HL-60 (cell line): ENCODE measurements at regions not wholly inside any gene's neighbourhood (a gene's known extent, or its start where the extent isn't known, plus 50 kb on each side); places are given as distances from the start of the nearest gene placed in this dataset.

Experiments
- DNase-seq, 2 experiments: peaks; one replicate each; pipeline ENCODE4 v3.0.0-alpha.2; 2010 to 2020; ENCODE audit warnings: low read depth in 1 of 2, low spot score in 1 of 2
- H3K27ac ChIP-seq: fragments of 250-450 bp; sonication (Bioruptor Pico); replicated peaks from 2 replicates; pipeline ENCODE4 v1.5.1; 2020; ENCODE audit warnings: mild to moderate bottlenecking, moderate library complexity
- H3K27me3 ChIP-seq: fragments of 250-450 bp; sonication (Bioruptor Pico); 2 replicates; pipeline ENCODE4 v1.5.1; 2021; ENCODE audit warnings: mild to moderate bottlenecking, moderate library complexity; ENCODE audit not compliant: insufficient read depth, poor library complexity, severe bottlenecking
- H3K4me3 ChIP-seq: replicated peaks from 2 replicates; pipeline ENCODE4 v1.5.1; 2011; ENCODE audit warnings: mild to moderate bottlenecking, control low read depth, low read length; ENCODE audit not compliant: insufficient read depth
- GABPA ChIP-seq: IDR thresholded peaks from 2 replicates; pipeline ENCODE4 v1.6.1; 2012; ENCODE audit warnings: low read depth
- POLR2AphosphoS5 ChIP-seq: IDR thresholded peaks from 2 replicates; pipeline ENCODE4 v1.6.1; 2012; ENCODE audit warnings: low read depth
- SPI1 ChIP-seq: IDR thresholded peaks from 2 replicates; pipeline ENCODE4 v1.6.1; 2012; ENCODE audit warnings: low read depth, mild to moderate bottlenecking, borderline replicate concordance
- TF ChIP-seq, protein P1 (sequence below): IDR thresholded peaks from one replicate; pipeline ENCODE4 v1.5.1; 2011; ENCODE audit warnings: low read length, control low read depth, inconsistent platforms; ENCODE audit not compliant: insufficient read depth
- TF ChIP-seq, protein P2 (sequence below): IDR thresholded peaks from 2 replicates; pipeline ENCODE4 v1.6.1; 2012; ENCODE audit warnings: low read depth; ENCODE audit not compliant: insufficient replicate concordance

DNA sequence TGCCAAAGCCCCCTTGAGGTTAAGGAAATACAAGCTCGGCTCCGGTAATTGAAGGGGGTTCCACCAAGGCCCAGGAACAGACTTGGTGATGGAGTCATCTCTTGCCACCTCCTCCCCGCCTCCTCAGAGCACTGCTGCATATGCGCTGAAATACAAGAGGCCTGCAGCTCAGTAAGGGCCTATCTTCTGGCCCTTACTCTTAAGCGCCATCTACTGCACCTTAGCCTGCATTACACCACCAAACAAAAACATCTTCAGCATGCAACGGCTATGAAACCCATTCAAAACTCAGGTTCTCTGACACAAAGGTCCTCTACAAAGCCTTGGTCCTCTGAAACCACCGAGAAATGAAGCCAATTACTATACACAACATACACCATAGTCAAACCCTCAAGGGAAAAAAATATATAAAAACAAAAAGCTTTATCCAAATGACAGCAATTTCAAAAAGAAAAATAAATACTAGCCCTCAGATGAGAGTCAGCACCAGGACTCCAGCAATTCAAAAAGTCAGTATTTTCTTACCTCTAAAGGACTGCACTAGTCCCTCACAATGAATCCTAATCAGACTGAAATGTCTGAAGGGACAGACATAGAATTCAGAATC is 176.8 kb upstream of the TBX20 start:
- TF ChIP-seq, protein P1, sequence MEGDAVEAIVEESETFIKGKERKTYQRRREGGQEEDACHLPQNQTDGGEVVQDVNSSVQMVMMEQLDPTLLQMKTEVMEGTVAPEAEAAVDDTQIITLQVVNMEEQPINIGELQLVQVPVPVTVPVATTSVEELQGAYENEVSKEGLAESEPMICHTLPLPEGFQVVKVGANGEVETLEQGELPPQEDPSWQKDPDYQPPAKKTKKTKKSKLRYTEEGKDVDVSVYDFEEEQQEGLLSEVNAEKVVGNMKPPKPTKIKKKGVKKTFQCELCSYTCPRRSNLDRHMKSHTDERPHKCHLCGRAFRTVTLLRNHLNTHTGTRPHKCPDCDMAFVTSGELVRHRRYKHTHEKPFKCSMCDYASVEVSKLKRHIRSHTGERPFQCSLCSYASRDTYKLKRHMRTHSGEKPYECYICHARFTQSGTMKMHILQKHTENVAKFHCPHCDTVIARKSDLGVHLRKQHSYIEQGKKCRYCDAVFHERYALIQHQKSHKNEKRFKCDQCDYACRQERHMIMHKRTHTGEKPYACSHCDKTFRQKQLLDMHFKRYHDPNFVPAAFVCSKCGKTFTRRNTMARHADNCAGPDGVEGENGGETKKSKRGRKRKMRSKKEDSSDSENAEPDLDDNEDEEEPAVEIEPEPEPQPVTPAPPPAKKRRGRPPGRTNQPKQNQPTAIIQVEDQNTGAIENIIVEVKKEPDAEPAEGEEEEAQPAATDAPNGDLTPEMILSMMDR: peak; percentile 29
- TF ChIP-seq, protein P2, sequence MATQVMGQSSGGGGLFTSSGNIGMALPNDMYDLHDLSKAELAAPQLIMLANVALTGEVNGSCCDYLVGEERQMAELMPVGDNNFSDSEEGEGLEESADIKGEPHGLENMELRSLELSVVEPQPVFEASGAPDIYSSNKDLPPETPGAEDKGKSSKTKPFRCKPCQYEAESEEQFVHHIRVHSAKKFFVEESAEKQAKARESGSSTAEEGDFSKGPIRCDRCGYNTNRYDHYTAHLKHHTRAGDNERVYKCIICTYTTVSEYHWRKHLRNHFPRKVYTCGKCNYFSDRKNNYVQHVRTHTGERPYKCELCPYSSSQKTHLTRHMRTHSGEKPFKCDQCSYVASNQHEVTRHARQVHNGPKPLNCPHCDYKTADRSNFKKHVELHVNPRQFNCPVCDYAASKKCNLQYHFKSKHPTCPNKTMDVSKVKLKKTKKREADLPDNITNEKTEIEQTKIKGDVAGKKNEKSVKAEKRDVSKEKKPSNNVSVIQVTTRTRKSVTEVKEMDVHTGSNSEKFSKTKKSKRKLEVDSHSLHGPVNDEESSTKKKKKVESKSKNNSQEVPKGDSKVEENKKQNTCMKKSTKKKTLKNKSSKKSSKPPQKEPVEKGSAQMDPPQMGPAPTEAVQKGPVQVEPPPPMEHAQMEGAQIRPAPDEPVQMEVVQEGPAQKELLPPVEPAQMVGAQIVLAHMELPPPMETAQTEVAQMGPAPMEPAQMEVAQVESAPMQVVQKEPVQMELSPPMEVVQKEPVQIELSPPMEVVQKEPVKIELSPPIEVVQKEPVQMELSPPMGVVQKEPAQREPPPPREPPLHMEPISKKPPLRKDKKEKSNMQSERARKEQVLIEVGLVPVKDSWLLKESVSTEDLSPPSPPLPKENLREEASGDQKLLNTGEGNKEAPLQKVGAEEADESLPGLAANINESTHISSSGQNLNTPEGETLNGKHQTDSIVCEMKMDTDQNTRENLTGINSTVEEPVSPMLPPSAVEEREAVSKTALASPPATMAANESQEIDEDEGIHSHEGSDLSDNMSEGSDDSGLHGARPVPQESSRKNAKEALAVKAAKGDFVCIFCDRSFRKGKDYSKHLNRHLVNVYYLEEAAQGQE: no peak
- no peaks in the 10 kb centered on the region for H3K27me3 ChIP-seq
- no peak overlapping the region for H3K27ac ChIP-seq
- no peak overlapping the region for H3K4me3 ChIP-seq
- DNase-seq: peak; percentile 3 to 4

DNA sequence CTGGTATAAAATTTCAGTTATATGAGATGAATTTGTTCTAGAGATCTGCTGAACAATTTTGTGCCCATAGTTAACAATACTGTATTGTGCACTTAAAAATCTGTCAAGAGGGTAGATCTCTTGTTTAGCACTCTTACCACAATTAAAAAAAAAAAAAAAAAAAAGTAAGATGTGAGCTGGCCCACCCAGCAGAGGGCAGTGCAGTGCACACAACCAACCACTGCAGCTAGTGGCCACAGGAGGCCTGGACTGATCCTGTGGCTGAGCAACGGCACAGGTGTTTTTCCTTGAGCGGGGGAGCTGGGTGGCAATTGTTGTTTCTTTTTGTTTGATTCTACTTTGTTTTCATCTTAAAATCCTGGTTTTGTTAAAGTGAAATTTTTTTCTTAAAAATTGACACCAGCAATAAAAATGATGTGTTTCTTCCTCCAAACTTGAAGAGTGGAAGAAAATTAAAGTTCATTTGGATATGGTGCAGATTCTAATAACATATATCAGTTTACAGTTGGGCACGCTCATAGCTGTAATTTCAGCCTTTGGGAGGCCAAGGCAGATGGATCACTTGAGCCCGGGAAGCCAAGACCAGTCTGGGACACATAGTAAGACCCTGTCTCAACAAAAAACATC is 171.1 kb upstream of the TBX20 start:
- DNase-seq: peak; percentile 6 to 35
- Histone ChIP-seq H3K4me3 (no peak overlapping the region), H3K27ac (no peak overlapping the region), H3K27me3 (no peaks in the 10 kb centered on the region)
- TF ChIP-seq, protein P1: peak; percentile 30
- TF ChIP-seq SPI1: no peak

DNA sequence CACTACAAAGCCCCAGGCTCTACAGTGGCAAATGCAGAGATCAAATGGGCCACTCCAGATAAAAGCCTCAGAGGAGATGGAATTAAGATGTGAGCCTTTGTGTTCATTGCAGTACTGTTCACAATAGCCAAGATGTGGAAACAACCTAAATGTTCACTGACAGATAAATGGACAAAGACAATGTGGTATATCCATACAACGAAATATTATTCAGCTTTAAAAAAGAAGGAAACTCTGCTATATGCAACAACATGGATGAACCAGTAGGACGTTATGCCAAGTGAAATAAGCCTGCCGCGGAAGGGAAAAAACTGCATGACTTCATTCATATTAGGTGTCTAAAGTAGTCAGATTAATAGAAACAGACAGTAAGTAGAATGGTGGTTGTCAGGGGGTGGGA is 170.5 kb upstream of the TBX20 start:
- TF ChIP-seq GABPA: no peak
- TF ChIP-seq, protein P2: no peak
- no peak for TF ChIP-seq POLR2AphosphoS5
- no peak for TF ChIP-seq SPI1
- TF ChIP-seq, protein P1: no peak
- no peak for DNase-seq

DNA sequence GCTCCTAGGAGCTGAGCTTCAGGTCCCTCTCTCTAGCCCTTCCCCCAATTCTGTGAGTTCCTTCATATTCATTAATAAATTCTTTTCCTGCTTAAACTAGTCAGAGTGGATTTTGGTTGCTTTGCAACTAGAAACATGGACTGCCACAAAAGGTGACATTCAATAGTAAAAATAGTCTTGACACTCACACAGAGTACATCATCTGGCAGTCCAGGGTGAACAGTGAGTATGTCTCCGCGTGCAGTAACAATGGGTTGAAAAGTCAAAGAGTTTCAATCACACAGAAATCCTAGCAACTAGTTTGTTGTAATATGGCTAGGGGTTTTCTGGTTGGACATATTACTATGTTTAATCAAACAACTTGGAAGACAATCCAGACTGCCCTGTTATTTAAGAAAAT is 168.8 kb upstream of the TBX20 start:
- H3K27me3 ChIP-seq: no peaks in the 10 kb centered on the region
- TF ChIP-seq, protein P1: no peak
- TF ChIP-seq, protein P2: no peak
- TF ChIP-seq SPI1 (no peak), POLR2AphosphoS5 (no peak), GABPA (no peak)
- no peak for DNase-seq
- H3K27ac ChIP-seq: no peak overlapping the region
- no peak overlapping the region for H3K4me3 ChIP-seq

More for the DNA sequence above, 170.5 kb upstream of the TBX20 start:
- Histone ChIP-seq H3K27me3 (no peaks in the 10 kb centered on the region), H3K27ac (no peak overlapping the region), H3K4me3 (no peak overlapping the region)
